SK-N-SH (cell line): ENCODE measurements at regions not wholly inside any gene's neighbourhood (a gene's known extent, or its start where the extent isn't known, plus 50 kb on each side); places are given as distances from the start of the nearest gene placed in this dataset.

Experiments
- CTCF ChIA-PET: fragments of 300-600, 350-600 bp; formaldehyde crosslinking; extraction: SDS; loops from one replicate; lab custom pipeline; 2021; lab: Yijun Ruan, JAX
- POLR2A ChIA-PET: fragments of 350-600 bp; sonication (Branson Sonifier 250); formaldehyde crosslinking; extraction: SDS; loops from one replicate; lab custom pipeline; 2020; ENCODE audit warnings: antibody characterized with exemption, inconsistent platforms; lab: Yijun Ruan, JAX
- DNase-seq: peaks from one replicate; pipeline ENCODE4 v3.0.0; 2012
- H2AFZ ChIP-seq: fragments of 200-600 bp; sonication (generic); 2 replicates; pipeline ENCODE4 v1.8.1; 2016; ENCODE audit warnings: antibody characterized with exemption, mild to moderate bottlenecking, low read depth
- H3F3A ChIP-seq: fragments of 200-600 bp; sonication (generic); replicated peaks from 2 replicates; pipeline ENCODE3; 2016; ENCODE audit warnings: antibody characterized with exemption, mild to moderate bottlenecking; ENCODE audit not compliant: insufficient read depth
- H3K27ac ChIP-seq, 2 experiments: fragments of 200-500 bp in 1 of 2; fragments of 200-600 bp in 1 of 2; sonication (Bioruptor generic) in 1 of 2; sonication (generic), shearing (Covaris generic) in 1 of 2; 2 replicates each; pipeline versions ENCODE4 v1.5.1 to v1.6.1; 2014 to 2016; ENCODE audit warnings: low read depth in 2 of 2, inconsistent platforms in 1 of 2, low read length in 1 of 2, mild to moderate bottlenecking in 1 of 2, mixed read lengths in 1 of 2
- H3K27me3 ChIP-seq: fragments of 200-600 bp; sonication (generic), shearing (Covaris generic); 2 replicates; pipeline ENCODE4 v1.6.1; 2016; ENCODE audit warnings: mixed run types; ENCODE audit not compliant: insufficient read depth
- H3K36me3 ChIP-seq, 2 experiments: fragments of 200-500 bp in 1 of 2; fragments of 200-600 bp in 1 of 2; sonication (Bioruptor generic) in 1 of 2; sonication (generic) in 1 of 2; replicated peaks in 1 of 2; 2 replicates each; pipeline versions ENCODE3 to v1.5.1; 2014 to 2016; ENCODE audit warnings: low read length in 1 of 2, mild to moderate bottlenecking in 1 of 2; ENCODE audit not compliant: insufficient read depth in 2 of 2, control insufficient read depth in 1 of 2
- H3K4me1 ChIP-seq, 2 experiments: fragments of 200-500 bp in 1 of 2; fragments of 200-600 bp in 1 of 2; sonication (Bioruptor generic) in 1 of 2; sonication (generic), shearing (Covaris generic) in 1 of 2; 2 replicates each; pipeline versions ENCODE4 v1.5.1 to v1.6.1; 2014 to 2016; ENCODE audit warnings: low read depth in 1 of 2, low read length in 1 of 2, mixed run types in 1 of 2; ENCODE audit not compliant: insufficient read depth in 2 of 2, control insufficient read depth in 1 of 2
- H3K4me2 ChIP-seq: fragments of 200-600 bp; sonication (generic), shearing (Covaris generic); 2 replicates; pipeline ENCODE4 v1.6.1; 2017; ENCODE audit warnings: mixed run types
- H3K4me3 ChIP-seq, 2 experiments: fragments of 200-500 bp in 1 of 2; fragments of 200-600 bp in 1 of 2; sonication (Bioruptor generic) in 1 of 2; sonication (generic), shearing (Covaris generic) in 1 of 2; 2 replicates each; pipeline versions ENCODE4 v1.5.1 to v1.8.1; 2014 to 2016; ENCODE audit warnings: low read depth in 2 of 2, inconsistent platforms in 1 of 2, low read length in 1 of 2, mild to moderate bottlenecking in 1 of 2, mixed read lengths in 1 of 2, moderate library complexity in 1 of 2
- H3K79me2 ChIP-seq: fragments of 200-600 bp; sonication (generic); 2 replicates; pipeline ENCODE4 v1.8.1; 2017; ENCODE audit warnings: mild to moderate bottlenecking; ENCODE audit not compliant: insufficient read depth
- H3K9ac ChIP-seq: fragments of 200-600 bp; sonication (generic); 2 replicates; pipeline ENCODE4 v1.6.1; 2017; ENCODE audit warnings: mixed run types
- H3K9me2 ChIP-seq: fragments of 200-600 bp; sonication (generic); 2 replicates; pipeline ENCODE4 v1.6.1; 2017; ENCODE audit warnings: mixed run types
- H3K9me3 ChIP-seq: fragments of 200-600 bp; sonication (generic); 2 replicates; pipeline ENCODE4 v1.6.1; 2017; ENCODE audit warnings: mixed run types, mild to moderate bottlenecking, moderate library complexity
- H4K20me1 ChIP-seq: fragments of 200-600 bp; sonication (generic); 2 replicates; pipeline ENCODE4 v1.6.1; 2017; ENCODE audit warnings: mild to moderate bottlenecking, mixed run types; ENCODE audit not compliant: insufficient read depth
- CTCF ChIP-seq: fragments of 200-600 bp; sonication (generic); IDR thresholded peaks from 2 replicates; pipeline ENCODE4 v1.6.1; 2017; ENCODE audit warnings: antibody characterized with exemption, mild to moderate bottlenecking, moderate library complexity
- ELF1 ChIP-seq: IDR thresholded peaks from 2 replicates; pipeline ENCODE4 v1.4.0; 2012
- EP300 ChIP-seq, 2 experiments: IDR thresholded peaks; 2 replicates each; pipeline versions ENCODE4 v1.4.0 to v1.6.1; 2012; ENCODE audit warnings: borderline replicate concordance in 1 of 2, low read depth in 1 of 2, low read length in 1 of 2
- EZH2phosphoT487 ChIP-seq: fragments of 200-600 bp; sonication (generic); IDR thresholded peaks from 2 replicates; pipeline ENCODE4 v1.6.1; 2017; ENCODE audit warnings: low read depth, mixed run types, mild to moderate bottlenecking, antibody characterized with exemption, moderate library complexity, borderline replicate concordance
- FOXJ3 ChIP-seq: sonication (generic); formaldehyde crosslinking; IDR thresholded peaks from 2 replicates; pipeline ENCODE4 v1.5.1; 2020; ENCODE audit warnings: mild to moderate bottlenecking, missing genetic modification reagents
- FOXM1 ChIP-seq: IDR thresholded peaks from 2 replicates; pipeline ENCODE4 v1.4.0; 2012; ENCODE audit warnings: low read depth, mild to moderate bottlenecking
- GABPA ChIP-seq: IDR thresholded peaks from 2 replicates; pipeline ENCODE4 v1.4.0; 2012; ENCODE audit warnings: low read depth, mild to moderate bottlenecking
- GATA2 ChIP-seq: sonication (generic); formaldehyde crosslinking; IDR thresholded peaks from 2 replicates; pipeline ENCODE4 v1.5.0; 2020; ENCODE audit warnings: mild to moderate bottlenecking, missing genetic modification reagents
- MAX ChIP-seq: IDR thresholded peaks from 2 replicates; pipeline ENCODE4 v1.4.0; 2012; ENCODE audit warnings: low read depth
- MXI1 ChIP-seq: IDR thresholded peaks from 2 replicates; pipeline ENCODE4 v1.6.1; 2012; ENCODE audit warnings: mild to moderate bottlenecking, low read depth, low read length, improper control_type of control experiment
- NRF1 ChIP-seq: IDR thresholded peaks from 2 replicates; pipeline ENCODE4 v1.6.1; 2012; ENCODE audit warnings: low read depth, mild to moderate bottlenecking, low read length
- RCOR1 ChIP-seq: fragments of 150-350 bp; IDR thresholded peaks from 2 replicates; pipeline ENCODE4 v1.6.1; 2017; ENCODE audit warnings: antibody characterized with exemption, low read length
- RXRA ChIP-seq: IDR thresholded peaks from 2 replicates; pipeline ENCODE4 v1.4.0; 2012; ENCODE audit warnings: low read depth, mild to moderate bottlenecking, borderline replicate concordance
- SMC3 ChIP-seq: IDR thresholded peaks from 2 replicates; pipeline ENCODE4 v1.6.1; 2012; ENCODE audit warnings: low read depth, low read length, improper control_type of control experiment
- TAF1 ChIP-seq: IDR thresholded peaks from 2 replicates; pipeline ENCODE4 v1.6.1; 2012; ENCODE audit warnings: low read depth, mild to moderate bottlenecking, low read length, moderate library complexity, borderline replicate concordance
- TCF12 ChIP-seq: IDR thresholded peaks from 2 replicates; pipeline ENCODE4 v1.4.0; 2012
- USF1 ChIP-seq: IDR thresholded peaks from 2 replicates; pipeline ENCODE4 v1.4.0; 2012; ENCODE audit warnings: low read depth, borderline replicate concordance
- USF2 ChIP-seq: fragments of 150-350 bp; IDR thresholded peaks from 2 replicates; pipeline ENCODE4 v1.6.1; 2017; ENCODE audit warnings: antibody characterized with exemption, low read length, low read depth, borderline replicate concordance
- YY1 ChIP-seq: IDR thresholded peaks from 2 replicates; pipeline ENCODE4 v1.4.0; 2012; ENCODE audit warnings: low read depth, mild to moderate bottlenecking
- ZBTB33 ChIP-seq: IDR thresholded peaks from 2 replicates; pipeline ENCODE4 v1.4.0; 2012; ENCODE audit warnings: low read depth, borderline replicate concordance
- WGBS: methylation state at CpG from one replicate; pipeline ENCODE4 v1.1.6; 2017; ENCODE audit warnings: low lambda C conversion rate; 5-methylcytosine and 5-hydroxymethylcytosine counted together

GRCh38 chr6:139705284-139705683, 330.8 kb upstream of the CITED2 start:
- no peaks in the 10 kb centered on the region for H4K20me1 ChIP-seq
- DNase-seq, result no peak
- ChIA-PET CTCF (no interaction called here), POLR2A (no interaction called here)
- peaks cover 17% of the 10 kb centered on the region for H3F3A ChIP-seq
- H3K27ac ChIP-seq, result no peak overlapping the region
- H3K4me1 ChIP-seq, result peaks cover 0 to 9% of the 10 kb centered on the region in 2 experiments; a peak in 2 of 4 replicates
- no peak overlapping the region for H3K4me3 ChIP-seq
- H3K9me2 ChIP-seq, result no peaks in the 10 kb centered on the region
- no peak overlapping the region for H2AFZ ChIP-seq
- 86% methylated on average over 3 of the region's 3 CpGs for WGBS
- H3K36me3 ChIP-seq, result no peaks in the 10 kb centered on the region
- H3K9me3 ChIP-seq, result no peaks in the 10 kb centered on the region
- no peak overlapping the region for H3K4me2 ChIP-seq
- H3K27me3 ChIP-seq, result no peaks in the 10 kb centered on the region
- no peak overlapping the region for H3K9ac ChIP-seq
- TF ChIP-seq EZH2phosphoT487, result no peak
- TF ChIP-seq GATA2 (CRISPR knock-in tag), result no peak
- TF ChIP-seq USF1, result no peak
- TF ChIP-seq FOXM1, result no peak
- TF ChIP-seq YY1, result no peak
- TF ChIP-seq RCOR1, result no peak
- TF ChIP-seq FOXJ3 (CRISPR knock-in tag), result no peak
- no peak for TF ChIP-seq TAF1
- no peak for TF ChIP-seq NRF1
- TF ChIP-seq GABPA, result no peak
- no peaks in the 10 kb centered on the region for H3K79me2 ChIP-seq

GRCh38 chr6:139703780-139704179, 329.3 kb upstream of the CITED2 start:
- DNase-seq, result no peak
- no peaks in the 10 kb centered on the region for H3K9me3 ChIP-seq
- peaks cover 0 to 12% of the 10 kb centered on the region in 2 experiments; a peak in 2 of 4 replicates for H3K4me1 ChIP-seq
- no peaks in the 10 kb centered on the region for H4K20me1 ChIP-seq
- H3K36me3 ChIP-seq, result no peaks in the 10 kb centered on the region
- H3K27ac ChIP-seq, result no peak overlapping the region
- H3K79me2 ChIP-seq, result no peaks in the 10 kb centered on the region
- peaks cover 11% of the 10 kb centered on the region for H3F3A ChIP-seq
- H3K9ac ChIP-seq, result no peak overlapping the region
- H2AFZ ChIP-seq, result no peak overlapping the region
- H3K4me2 ChIP-seq, result no peak overlapping the region
- 50% methylated on average over 1 of the region's 1 CpG for WGBS
- no peak for TF ChIP-seq EP300 (IDR thresholded peaks at IDR 0.05; ENCODE audit: borderline replicate concordance in 1 of 2, low read depth in 1 of 2, low read length in 1 of 2)
- no peak for TF ChIP-seq CTCF
- TF ChIP-seq ZBTB33, result no peak
- no peak for TF ChIP-seq TCF12
- no peak for TF ChIP-seq FOXJ3 (CRISPR knock-in tag)
- no peak for TF ChIP-seq USF2
- TF ChIP-seq MAX, result no peak
- TF ChIP-seq YY1, result no peak
- no peak for TF ChIP-seq EZH2phosphoT487
- TF ChIP-seq USF1, result no peak
- TF ChIP-seq SMC3, result no peak
- no peak for TF ChIP-seq ELF1
- TF ChIP-seq GABPA, result no peak
- no peak for TF ChIP-seq MXI1
- TF ChIP-seq FOXM1, result no peak
- TF ChIP-seq RXRA, result no peak
- POLR2A ChIA-PET, result no interaction called here
- no peak overlapping the region for H3K4me3 ChIP-seq
- no peaks in the 10 kb centered on the region for H3K27me3 ChIP-seq
- CTCF ChIA-PET, result interaction anchor here (1.0 kb wide), 1 partner anchor 11 kb away, joined by 3 read pairs; no protein-coding TSS in a partner anchor
- no peaks in the 10 kb centered on the region; the same call in 1 of the 2 replicates for H3K9me2 ChIP-seq
